Embryonic facial prominence (tissue), 1 donor: ENCODE measurements at regions not wholly inside any gene's neighbourhood (a gene's known extent, or its start where the extent isn't known, plus 50 kb on each side); places are given as distances from the start of the nearest gene placed in this dataset.
"Not testable (repeated sequence)": the region's sequence is repeated elsewhere in the genome, so short reads cannot be mapped to it uniquely, and the experiment has no call there.

Source experiments
- DNase-seq: peaks from one replicate; pipeline ENCODE4 v3.0.0-alpha.2; 2016; ENCODE audit errors: extremely low spot score

DNA sequence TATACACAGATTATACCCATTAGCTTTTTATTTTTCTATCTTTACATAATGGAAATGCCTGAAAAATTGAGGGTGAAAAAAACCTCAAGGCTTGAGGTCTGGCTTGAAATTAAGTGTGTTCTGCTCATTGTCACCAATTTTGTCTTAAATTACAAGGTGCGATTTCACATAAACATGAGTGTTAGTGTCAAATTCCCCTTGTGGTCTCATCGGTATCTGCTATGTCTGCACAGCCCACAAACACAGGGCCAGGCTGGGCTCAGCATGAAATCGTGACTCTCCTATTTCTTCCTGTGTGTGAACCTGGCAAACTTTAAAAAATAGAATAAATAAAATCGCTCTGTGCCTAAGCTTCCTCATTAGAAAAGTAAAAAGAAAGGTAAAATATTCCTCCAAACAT is 109.1 kb downstream of the CRLF2 start:
- DNase-seq: no peak

DNA sequence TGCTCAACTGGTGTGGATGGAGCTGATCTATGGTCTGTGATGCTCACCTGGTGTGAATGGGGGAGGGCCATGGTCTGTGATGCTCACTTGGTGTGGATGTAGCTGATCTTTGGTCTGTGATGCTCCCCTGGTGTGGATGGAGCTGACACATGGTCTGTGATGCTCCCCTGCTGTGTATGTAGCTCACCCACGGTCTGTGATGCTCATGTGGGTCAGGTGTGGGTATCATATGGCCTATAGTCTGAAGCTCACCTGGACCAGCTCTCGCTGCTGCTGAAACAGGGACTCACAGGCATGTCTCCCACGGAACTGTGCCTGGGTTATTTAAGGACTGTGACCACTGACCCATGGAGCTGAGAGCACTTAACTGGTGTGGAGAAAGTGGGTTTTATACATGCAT is 109.7 kb downstream of the CRLF2 start:
- DNase-seq: no peak

DNA sequence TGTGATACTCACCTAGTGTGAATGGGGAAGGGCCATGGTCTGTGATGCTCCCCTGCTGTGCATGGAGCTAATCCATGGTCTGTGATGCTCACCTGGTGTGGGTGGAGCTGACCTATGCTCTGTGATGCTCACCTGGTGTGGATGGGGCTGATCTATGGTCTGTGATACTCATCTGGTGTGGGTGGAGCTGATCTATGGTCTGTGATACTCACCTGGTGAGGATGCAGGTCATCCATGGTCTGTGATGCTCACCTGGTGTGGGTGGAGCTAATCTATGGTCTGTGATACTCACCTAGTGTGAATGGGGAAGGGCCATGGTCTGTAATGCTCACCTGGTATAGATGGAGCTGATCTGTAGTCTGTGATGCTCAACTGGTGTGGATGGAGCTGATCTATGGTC is 110.2 kb downstream of the CRLF2 start:
- not testable (repeated sequence) for DNase-seq

DNA sequence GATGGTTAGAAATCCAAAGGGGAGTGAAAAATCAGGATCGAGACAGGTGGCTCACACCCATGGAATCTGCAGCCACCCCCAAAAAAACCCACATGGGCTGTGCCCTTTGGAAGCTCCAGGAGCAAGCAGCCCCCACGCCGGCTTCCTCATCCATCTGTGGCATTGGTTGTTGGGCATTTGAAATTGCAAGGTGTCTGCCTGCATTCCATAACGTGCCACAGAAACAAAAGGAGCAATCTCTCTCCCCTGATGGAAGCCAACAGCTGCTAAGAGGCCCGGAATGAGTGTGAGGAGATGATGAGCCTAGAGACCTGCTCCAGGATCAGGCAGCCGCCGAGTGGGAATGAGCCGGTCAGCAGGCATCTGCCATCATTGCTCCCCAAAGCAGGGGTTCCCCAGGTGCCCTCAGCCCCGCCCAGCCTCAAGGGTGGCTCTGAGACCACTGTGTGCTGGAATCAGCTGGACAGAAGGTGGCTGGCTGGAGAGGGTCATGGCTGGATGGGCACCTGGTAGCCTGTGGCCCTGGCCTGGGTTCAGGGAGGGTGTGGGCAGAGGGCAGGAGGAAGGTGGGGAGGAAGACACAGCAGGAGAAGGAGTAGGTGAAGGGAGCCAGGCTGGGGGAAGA is 113.2 kb downstream of the CRLF2 start:
- no peak for DNase-seq

DNA sequence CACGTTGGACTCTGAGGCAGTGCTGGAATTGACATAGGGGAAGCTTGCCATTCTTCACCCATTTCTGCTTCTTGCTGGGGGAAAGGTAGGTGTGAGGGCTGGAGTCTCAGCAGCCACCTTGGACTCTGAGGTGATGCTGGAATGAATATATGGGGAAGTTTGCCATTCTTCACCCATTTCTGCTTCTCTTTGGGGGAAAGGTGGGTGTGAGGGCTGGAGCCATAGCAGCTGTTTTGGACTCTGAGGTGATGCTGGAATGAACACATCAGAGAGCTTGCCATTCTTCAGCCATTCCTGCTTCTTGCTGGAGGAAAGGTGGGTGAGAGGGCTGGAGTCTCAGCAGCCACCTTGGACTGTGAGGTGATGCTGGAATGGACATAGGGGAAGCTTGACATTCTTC is 115.1 kb downstream of the CRLF2 start:
- no peak for DNase-seq

DNA sequence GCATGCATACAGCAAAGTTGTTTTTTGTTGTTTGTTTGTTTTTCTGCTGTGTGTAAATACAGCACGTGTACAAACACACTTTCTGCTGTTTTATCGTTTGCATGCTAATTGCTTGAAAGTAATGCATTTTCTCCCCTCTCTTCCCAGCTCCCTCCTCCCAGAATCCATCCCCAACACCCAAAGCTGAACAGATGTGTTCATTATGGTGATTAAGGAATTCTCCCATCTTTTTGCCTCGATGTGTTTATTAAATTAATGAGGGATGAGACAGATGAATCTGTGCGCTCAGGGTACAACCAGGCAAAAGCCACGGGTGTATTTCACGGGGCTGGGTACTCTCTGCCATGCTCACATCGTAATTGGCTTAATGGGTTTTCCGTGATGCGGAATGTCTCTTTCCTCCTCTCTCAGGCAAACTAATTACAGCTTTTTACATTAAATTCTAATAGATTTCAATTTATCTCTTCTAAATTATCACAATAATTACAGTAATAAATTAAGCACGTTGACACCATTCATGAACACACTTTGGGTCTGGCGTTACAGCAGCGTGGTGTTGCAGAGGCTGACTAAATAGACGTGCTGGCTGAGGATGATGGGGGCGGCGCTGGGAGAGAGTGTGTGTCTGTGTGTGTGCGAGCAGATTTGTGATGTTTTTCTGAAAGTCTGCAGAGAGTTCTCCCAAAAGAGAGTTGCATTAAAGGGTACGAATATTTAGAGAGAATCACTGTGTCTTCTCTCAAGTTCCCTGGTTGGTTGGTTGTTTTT is 117.7 kb downstream of the CRLF2 start:
- DNase-seq: no peak

DNA sequence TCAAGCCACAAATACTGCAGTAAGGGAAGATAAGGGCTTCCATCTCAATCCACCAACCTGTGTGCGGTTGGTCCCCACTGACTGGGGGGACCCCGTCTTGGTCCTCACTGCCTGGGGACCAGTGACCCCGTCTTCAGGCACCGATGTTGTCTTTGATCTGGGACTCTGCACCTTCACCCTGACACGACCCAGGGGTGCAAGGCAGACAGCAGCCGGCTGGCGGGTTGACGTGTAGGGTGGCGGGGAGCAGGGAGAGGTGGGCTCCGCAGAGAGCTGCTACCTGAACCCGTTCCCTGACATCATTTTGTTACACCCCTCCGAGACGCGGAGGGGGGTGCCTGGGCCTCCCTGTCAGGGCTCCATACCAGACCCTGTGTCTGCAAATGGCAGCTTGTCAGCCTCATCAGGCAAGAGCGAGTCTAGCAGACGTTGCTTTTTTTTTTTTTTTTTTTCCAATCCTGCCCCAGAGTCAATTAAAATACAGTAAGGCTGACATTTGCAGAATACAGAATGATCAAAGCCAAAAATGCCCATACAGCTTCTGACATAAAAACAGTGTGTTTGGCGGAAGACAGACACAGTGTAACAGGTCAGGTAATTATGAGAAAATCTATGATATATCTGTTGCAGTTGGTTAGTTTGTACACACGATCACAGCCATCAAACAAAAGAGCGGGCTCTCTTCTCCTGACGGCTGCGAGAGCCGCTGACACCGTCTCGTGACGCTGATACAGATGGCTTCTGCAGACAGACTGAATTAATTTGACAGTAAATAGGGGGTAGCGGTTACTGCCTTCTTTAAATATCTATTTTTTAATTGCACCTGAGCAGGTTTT is 118.6 kb downstream of the CRLF2 start:
- DNase-seq: no peak

DNA sequence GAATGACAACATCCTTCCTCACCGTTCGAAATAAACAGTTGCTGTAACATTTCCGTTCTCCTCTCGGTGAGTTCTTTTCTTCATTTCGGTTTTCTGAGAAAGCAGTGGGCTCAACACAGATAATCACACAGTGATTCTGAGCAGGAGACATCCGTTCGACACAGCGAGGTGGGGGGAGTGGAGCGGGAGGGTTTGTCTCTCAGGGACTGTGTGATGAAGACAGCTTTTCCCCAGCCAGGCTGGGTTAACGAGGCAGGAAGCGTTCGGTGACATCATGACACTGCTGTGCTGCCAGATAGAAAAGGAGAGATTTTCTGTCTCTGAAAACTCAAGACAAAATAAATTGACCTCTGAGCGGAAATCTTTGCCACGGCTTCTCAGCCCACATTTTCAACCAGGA is 119.3 kb downstream of the CRLF2 start:
- DNase-seq: no peak

DNA sequence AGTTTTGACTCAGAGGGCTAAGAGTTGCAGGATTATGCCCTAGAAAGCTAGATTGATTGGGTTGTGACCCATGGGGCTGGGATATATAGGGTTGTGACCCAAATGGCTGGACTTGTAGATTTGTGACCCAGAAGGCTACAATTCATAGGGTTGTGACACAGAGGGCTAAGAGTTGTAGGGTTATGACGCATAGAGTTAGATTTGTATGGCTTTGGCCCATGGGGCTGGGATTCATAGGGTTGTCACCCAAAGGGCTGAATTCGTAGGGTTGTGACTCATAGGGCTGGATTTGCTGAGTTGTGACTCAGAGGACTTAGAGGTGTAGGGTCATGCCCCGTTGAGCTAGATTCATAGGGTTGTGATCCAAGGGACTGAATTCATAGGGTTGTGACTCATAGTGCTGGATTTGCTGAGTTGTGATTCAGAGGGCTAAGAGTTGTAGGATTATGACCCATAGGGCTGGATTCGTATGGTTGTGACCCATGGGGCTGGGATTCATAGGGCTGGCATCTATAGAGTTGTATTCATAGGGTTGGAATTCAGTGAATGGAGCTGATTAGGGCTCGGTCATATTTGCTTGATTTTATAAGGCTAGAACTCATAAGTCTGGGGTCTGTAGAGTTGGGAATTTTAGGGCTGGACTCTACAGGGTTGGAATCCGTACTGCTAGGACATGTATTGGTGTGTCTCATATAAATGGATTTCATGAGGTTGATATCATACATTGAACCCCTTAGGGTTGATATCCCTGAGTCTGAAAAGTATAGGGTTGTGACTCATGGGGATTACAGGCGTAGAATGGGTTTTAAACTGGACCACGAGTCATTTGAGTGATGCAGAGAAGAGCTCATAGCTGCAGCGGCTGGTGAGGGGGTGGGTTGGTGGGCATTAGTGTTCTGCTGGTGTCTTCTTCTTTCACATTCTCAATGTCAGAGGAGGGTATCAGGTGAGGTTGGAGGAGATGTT is 125.7 kb downstream of the CRLF2 start:
- DNase-seq: no peak

DNA sequence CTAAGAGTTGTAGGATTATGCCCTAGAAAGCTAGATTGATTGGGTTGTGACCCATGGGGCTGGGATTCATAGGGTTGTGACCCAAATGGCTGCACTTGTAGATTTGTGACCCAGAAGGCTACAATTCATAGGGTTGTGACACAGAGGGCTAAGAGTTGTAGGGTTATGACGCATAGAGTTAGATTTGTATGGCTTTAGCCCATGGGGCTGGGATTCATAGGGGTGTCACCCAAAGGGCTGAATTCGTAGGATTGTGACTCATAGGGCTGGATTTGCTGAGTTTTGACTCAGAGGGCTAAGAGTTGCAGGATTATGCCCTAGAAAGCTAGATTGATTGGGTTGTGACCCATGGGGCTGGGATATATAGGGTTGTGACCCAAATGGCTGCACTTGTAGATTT is 126.6 kb downstream of the CRLF2 start:
- DNase-seq: not testable (repeated sequence)

DNA sequence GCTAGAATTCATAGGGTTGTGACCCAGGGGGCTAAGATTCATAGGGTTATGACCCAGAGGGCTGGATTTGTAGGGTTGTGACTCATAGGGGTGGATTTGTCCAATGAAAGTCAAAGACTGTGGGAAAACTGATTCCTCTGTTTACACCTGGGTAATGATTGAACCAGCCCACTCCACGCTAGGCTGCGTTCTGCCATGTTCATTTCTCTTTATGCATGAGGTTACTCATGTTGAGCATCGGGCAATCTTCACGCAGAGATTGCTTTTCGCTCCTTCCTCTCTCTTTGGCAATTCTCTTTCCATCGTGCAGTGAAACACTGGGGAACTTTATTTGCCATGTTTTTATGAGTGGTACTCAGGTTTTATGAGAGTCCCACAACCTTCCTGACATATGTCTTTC is 127.8 kb downstream of the CRLF2 start:
- DNase-seq: no peak

DNA sequence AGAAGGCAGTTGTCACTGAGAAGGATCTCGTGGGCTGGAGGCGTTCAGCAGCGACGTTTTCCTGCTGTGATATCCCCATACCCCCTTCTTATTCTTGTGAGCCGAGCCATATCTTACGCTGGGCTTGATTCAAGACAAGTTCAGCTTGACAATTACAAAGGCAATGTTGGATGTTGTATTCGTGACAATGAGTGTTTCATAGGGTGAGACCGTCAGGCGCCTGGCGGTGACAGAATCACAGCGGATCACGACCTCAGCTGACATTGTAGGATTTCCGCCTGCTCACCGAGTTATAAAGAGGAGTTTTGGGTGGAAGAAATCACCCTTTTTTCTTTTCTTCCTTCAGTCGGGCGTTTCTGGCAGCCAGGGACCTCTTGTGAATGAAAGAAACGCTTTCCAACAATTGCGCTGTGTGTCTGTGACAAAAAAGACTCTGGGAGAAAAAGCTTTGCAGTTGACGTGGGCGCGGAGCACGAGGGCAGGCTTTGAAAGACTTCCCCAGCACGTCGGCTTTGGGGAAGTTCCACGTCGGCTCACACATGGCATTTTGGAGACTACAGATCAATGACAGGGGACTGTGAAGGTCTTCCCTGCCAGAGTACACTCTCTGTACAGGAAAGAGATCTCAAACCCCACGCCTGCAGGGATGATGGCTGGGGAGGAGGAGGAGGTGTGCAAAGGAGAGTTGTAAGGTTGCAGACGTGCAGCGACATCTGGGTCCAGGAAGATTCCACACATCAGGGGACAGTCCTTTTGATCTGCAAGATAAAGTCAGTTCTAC is 135.4 kb downstream of the CRLF2 start:
- no peak for DNase-seq

DNA sequence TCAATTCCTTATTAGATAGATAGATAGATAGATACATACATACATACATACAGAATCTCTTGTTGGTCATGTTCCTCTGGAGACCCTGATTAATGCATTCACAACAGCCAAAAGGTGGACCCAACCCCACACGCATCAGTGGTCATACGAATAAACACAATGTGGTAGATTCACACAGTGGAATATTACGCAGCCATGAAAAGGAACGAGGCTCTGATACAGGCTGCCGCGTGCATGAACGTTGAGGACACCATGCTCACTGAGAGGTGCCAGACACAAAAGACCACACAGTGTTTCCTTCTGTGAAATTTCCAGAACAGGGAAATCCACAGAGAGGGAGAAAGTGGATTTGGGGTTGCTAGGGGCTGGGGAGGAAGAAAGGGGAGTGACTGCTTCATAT is 136.7 kb downstream of the CRLF2 start:
- no peak for DNase-seq

DNA sequence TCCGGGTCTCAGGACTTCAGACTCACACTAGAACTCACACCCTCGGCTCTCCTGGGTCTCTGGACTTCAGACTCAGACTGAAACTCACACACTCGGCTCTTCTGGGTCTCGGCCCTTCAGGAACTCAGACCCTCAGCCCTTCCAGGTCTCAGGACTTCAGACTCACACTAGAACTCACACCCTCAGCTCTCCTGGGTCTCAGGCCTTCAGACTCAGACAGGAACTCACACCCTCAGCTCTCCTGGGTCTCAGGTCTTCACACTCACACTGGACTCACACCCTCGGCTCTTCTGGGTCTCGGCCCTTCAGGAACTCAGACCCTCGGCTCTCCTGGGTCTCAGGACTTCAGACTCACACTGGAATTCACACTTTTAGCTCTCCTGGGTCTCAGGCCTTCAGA is 137.3 kb downstream of the CRLF2 start:
- DNase-seq: no peak

DNA sequence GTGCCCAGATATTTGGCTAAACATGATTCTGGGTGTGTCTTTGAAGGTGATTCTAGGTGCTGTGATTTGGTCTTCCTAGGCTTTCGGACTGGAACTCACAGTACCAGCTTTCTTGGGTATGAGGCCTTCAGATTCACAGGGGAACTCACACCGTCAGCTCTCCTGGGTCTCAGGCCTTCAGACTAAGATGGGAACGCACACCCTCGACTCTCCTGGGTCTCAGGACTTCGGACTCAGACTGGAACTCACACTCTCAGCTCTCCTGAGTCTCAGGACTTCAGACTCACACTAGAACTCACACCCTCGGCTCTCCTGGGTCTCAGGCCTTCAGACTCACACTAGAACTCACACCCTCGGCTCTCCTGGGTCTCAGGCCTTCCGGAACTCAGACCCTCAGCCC is 137.7 kb downstream of the CRLF2 start:
- no peak for DNase-seq

DNA sequence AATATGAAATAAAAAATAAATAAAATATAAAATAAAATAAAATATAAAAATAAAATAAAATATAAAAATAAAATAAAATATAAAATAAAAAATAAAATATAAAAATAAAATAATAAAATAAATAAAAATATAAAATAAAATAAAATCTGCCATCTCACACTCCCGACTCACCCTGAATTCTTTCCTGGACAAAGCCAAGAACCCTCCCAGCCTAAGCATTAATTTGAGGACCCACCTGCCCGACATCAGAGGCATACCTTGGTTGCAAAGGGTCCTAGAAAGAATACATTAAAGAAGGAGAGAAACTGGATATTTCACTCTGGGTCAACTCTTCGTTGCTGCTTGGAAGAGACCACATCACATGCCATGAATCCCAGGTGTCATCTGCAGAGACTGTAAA is 138.3 kb downstream of the CRLF2 start:
- no peak for DNase-seq

DNA sequence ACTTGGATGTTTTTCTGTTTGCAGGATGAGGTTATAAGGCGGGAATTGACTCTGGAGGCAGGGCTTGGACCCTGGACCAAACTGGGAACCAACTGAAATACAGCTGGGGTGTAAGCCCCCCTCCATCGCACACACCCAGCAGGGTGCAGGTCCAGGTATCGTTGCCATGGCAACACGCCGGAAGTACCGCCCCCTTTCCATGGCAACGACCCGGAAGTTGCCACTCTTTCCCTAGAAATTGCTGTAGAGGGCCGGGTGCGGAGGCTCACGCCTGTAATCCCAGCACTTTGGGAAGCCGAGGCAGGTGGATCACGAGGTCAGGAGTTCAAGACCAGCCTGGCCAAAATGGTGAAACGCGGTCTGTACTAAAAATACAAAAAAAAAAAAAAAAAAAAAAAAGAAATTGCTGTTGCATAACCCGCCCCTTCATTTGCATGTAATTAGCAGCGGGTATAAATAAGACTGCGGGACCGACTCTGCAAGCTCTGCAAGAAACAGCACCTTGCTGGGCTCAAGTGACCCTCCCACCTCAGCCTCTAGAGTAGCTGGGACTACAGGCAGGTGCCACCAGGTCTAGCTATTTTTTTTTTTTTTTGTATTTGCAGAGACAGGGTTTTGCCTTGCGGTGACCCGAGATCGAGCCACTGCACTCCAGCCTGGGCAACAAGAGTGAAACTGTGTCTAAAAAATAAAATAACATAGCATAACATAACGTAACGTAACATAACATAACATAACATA is 139.6 kb downstream of the CRLF2 start:
- no peak for DNase-seq

DNA sequence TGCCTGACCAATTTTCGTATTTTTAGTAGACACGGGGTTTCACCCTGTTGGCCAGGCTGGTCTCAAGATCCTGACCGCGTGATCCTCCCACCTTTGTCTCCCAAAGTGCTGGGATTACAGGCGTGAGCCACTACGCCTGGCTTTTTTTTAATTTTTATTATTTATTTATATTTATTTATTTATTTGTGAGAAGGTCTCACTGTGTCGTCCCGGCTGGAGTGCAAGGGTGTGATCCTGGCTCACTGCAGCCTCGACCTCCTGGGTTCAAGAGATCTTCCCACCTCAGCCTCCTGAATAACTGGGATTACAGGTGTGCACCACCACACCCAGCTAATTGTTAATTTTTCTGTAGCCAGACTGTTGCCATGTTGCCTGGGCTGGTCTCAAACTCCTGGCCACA is 141.1 kb downstream of the CRLF2 start:
- no peak for DNase-seq

DNA sequence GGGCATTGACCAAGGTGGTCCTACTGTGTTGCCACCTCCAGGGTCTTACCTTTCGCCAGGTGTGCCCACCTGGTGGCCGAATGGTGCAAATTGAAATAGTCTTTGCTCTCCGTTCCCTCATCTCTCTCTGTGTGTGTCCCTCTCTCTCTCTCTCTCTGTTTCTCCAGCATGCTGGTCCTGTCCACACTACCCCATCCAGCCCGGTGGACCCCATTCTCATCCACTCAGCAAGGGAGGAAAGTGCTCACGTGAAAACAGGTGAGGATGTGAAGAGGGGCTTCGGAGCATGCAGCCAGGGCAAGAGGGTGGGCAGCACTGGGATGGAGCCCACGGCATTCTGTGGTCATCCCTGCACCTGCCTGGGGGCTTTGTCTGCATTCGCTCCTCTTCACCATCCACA is 150.1 kb downstream of the CRLF2 start:
- no peak for DNase-seq

DNA sequence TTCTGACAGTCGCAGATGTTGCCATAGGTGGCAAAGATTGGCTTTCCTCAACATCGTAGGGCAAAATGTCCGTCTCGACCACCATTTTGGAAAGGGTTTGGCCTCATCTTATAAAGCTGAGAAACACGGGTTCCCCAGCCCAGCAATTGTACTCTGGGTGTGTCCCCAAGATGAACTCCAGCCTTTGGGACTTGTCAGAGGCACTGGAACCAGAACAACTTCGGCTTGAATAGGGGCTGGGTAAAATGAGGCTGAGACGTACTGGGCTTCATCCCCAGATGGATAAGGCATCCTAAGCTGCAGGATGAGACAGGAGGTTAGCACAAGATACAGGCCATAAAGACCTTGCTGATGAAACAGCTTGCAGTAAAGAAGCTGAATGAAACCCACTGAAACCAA is 151.9 kb downstream of the CRLF2 start:
- DNase-seq: no peak
